ENCODE measurements at regions not wholly inside any gene's neighbourhood (a gene's known extent, or its start where the extent isn't known, plus 50 kb on each side); places are given as distances from the start of the nearest gene placed in this dataset.

- no peak for TF ChIP-seq EZH2phosphoT487 (IDR thresholded peaks at IDR 0.05; ENCODE audit: insufficient read depth, low read depth)
- no peak for TF ChIP-seq EZH2 (IDR thresholded peaks at IDR 0.05; ENCODE audit: insufficient read depth, poor library complexity, severe bottlenecking)
Measured at GRCh38 chr5:159406571-159406970, 76.3 kb upstream of the IL12B start.

Measured in GM23248 (cell line).